GM12865 (cell line): ENCODE measurements at regions not wholly inside any gene's neighbourhood (a gene's known extent, or its start where the extent isn't known, plus 50 kb on each side); places are given as distances from the start of the nearest gene placed in this dataset.

Experiments
- DNase-seq: peaks from one replicate; pipeline ENCODE4 v3.0.0; 2010; ENCODE audit warnings: low read depth
- H3K4me3 ChIP-seq: 2 replicates; pipeline ENCODE4 v1.5.1; 2011; ENCODE audit warnings: mild to moderate bottlenecking, low read depth, low read length, control low read depth
- TF ChIP-seq, protein P1 (sequence below): IDR thresholded peaks from 2 replicates; pipeline ENCODE4 v1.5.1; 2011; ENCODE audit warnings: low read length, control low read depth, low read depth, inconsistent platforms; ENCODE audit not compliant: insufficient read depth; ENCODE audit errors: missing control alignments

DNA sequence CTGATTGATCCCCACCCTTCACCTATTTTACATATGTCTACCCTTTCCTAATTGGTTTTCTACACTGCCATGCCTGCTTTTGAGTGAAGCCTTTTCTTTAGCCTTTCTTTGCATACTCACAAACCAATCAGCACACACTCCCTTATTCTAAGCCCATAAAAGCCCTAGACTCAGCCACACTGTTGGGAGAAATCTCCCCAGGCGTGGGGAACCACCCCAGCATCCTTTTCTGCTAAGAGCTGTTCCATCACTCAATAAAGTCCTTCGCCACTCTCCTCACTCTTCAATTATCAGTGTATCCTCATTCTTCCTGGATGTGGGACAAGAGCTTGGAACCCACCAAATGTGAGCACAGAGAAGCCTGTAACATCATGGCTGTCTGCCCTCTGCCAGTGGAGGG is 343.6 kb downstream of the SLITRK1 start:
- H3K4me3 ChIP-seq = no peak overlapping the region
- DNase-seq = no peak
- TF ChIP-seq, protein P1, sequence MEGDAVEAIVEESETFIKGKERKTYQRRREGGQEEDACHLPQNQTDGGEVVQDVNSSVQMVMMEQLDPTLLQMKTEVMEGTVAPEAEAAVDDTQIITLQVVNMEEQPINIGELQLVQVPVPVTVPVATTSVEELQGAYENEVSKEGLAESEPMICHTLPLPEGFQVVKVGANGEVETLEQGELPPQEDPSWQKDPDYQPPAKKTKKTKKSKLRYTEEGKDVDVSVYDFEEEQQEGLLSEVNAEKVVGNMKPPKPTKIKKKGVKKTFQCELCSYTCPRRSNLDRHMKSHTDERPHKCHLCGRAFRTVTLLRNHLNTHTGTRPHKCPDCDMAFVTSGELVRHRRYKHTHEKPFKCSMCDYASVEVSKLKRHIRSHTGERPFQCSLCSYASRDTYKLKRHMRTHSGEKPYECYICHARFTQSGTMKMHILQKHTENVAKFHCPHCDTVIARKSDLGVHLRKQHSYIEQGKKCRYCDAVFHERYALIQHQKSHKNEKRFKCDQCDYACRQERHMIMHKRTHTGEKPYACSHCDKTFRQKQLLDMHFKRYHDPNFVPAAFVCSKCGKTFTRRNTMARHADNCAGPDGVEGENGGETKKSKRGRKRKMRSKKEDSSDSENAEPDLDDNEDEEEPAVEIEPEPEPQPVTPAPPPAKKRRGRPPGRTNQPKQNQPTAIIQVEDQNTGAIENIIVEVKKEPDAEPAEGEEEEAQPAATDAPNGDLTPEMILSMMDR = no peak

- H3K4me3 ChIP-seq = no peak overlapping the region
- DNase-seq = no peak
- TF ChIP-seq, protein P1 = no peak
Measured at GRCh38 chr13:83536941-83537340, 345.3 kb downstream of the SLITRK1 start.

DNA sequence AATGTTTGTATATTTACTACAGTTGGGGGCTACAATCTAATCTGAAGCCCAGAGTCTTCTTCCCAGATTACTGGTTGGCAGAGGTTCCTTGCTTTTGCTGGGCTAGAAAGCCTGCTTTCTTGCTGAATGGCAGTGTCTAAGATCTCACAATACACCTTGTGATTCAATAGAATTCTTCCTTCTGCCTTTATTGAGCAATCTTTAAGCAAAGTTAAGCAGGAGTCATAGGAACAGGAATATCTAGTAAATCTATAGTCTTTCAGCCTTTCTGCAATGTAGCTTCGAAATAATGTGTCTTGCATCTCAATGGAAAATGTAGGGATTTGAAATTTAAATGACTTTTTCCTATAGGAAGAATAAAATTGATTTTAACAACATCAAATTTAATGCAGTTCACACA is 346.1 kb downstream of the SLITRK1 start:
- no peak for DNase-seq
- no peak overlapping the region for H3K4me3 ChIP-seq
- TF ChIP-seq, protein P1 = no peak

DNA sequence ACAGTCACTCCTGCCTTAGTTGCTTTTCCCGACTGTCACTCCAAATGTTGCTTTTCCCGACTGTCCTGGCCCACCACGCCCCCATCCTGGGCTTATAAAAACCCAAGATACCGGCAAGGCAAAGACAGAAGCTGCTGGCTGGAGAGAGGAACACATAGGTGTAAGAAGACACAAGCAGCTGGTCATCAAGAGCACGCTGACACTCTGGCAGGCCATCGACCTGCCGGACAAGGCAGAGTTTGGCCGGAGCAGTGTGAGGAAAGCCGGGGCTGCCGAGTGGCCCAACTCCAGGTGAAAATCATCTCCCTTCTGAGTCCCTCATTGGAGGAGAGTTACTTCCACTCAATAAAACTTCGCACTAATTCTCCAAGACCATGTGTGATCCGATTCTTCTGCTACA is 349.5 kb downstream of the SLITRK1 start:
- H3K4me3 ChIP-seq = no peak overlapping the region
- TF ChIP-seq, protein P1 = no peak
- no peak for DNase-seq

DNA sequence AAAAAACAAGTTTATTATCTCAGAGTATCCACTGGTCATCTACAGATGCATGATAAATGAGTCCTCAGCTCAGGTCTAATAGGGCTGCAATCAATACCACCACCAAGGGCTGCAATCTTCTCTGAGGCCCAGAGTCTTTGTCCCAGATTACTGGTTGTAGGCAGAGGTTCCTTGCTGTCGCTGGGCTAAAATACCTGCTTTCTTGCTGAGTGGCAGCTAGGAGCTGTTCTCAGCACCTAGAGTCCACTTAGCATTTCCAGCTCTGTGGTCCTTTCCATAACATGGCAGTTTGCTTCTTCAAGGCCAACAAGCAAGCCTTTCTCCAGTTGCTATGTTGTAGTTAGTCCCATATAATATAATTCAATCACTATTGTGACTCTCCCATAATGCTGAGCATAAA is 351.3 kb downstream of the SLITRK1 start:
- no peak for DNase-seq
- H3K4me3 ChIP-seq = no peak overlapping the region
- TF ChIP-seq, protein P1 = no peak

DNA sequence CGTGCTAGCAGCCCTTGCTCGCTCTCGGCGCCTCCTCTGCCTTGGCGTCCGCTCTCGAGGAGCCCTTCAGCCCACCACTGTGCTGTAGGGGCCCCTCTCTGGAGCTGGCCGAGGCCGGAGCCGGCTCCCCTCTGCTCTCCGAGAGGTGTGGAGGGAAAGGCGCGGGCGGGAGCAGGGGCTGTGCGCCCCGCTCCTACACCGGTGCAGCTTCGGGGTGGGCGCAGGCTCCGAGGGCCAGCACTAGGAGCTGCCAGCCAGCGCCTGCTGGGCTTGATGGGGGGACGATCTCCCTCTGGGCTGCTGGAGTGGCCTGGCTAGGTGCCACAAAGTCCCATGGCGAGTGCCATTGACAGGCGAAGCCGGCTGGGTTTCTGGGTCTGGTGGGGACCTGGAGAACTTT is 365.5 kb downstream of the SLITRK1 start:
- no peak overlapping the region for H3K4me3 ChIP-seq
- TF ChIP-seq, protein P1 = no peak
- DNase-seq = no peak

DNA sequence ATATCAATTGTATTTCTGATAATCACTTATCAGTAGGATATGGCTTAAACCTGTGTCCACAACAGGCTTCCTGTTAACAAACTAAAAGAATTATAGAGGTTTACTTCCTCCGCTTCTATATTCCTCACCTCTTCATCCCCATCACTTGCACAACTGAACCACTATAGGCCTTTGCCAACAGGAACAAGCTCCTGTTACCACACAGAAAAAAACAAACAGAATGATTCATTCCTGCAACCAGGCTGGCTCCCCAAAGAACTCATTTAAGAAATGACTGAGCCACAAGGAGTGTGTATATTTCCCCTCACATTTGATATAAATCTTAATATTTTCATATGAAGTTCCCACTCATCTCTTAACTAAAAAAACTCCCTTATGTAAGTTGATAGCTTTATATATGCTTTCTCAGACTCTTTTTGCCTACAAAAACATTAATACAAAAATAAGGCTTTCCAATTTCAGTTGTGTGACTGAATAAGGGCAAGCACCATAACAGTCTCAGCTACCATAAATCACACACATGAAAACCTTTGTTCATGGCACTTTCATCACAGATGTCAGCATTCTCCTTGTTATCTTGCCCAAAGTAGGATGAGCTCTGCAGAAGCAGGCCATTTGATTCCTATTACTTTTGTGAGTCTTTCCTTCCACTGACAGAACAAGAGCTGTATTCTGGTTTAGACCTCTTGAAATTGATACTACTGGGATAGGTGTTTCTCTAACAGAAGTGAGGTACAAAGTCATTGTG is 366.8 kb downstream of the SLITRK1 start:
- H3K4me3 ChIP-seq = no peak overlapping the region
- TF ChIP-seq, protein P1 = no peak
- DNase-seq = no peak
